Heart left ventricle (tissue), 16 donors: ENCODE measurements at regions not wholly inside any gene's neighbourhood (a gene's known extent, or its start where the extent isn't known, plus 50 kb on each side); places are given as distances from the start of the nearest gene placed in this dataset.

ENCODE experiments used
- ATAC-seq, 4 donors: fragments of 200-7000 bp; cut with Tn5 transposase; one replicate each; pipeline ENCODE4 v1.9.1; 2020 to 2022; ENCODE audit warnings: moderate library complexity in 4 of 4, mild to moderate bottlenecking in 3 of 4, moderate number of reproducible peaks in 1 of 4
- DNase-seq, 5 donors: peaks; one replicate each; pipeline ENCODE4 v3.0.0-alpha.2; 2020
- H3K27ac ChIP-seq, 12 donors: fragments of 200-600 bp; sonication (generic) in 4 of 12; one replicate each; pipeline versions ENCODE4 v1.5.0 to v1.8.0; 2016 to 2022; ENCODE audit warnings: mild to moderate bottlenecking in 2 of 12
- H3K27me3 ChIP-seq, 9 donors: fragments of 200-600 bp; sonication (generic) in 2 of 9; one replicate each; pipeline versions ENCODE4 v1.5.1 to v1.8.0; 2016 to 2022; ENCODE audit warnings: mild to moderate bottlenecking in 3 of 9
- H3K36me3 ChIP-seq, 9 donors: fragments of 200-600 bp; sonication (generic) in 2 of 9; one replicate each; pipeline versions ENCODE4 v1.5.0 to v1.8.0; 2018 to 2022; ENCODE audit warnings: mild to moderate bottlenecking in 2 of 9
- H3K4me1 ChIP-seq, 12 donors: fragments of 200-600 bp; sonication (generic) in 4 of 12; one replicate each; pipeline versions ENCODE4 v1.5.0 to v1.8.0; 2016 to 2022; ENCODE audit warnings: mild to moderate bottlenecking in 3 of 12
- H3K4me3 ChIP-seq, 12 donors: fragments of 200-600 bp; sonication (generic) in 4 of 12; one replicate each; pipeline versions ENCODE4 v1.5.0 to v1.8.0; 2017 to 2022; ENCODE audit warnings: mild to moderate bottlenecking in 9 of 12, moderate library complexity in 4 of 12
- H3K9me3 ChIP-seq, 12 donors: fragments of 200-600 bp; sonication (generic) in 4 of 12; one replicate each; pipeline versions ENCODE4 v1.5.0 to v1.8.0; 2016 to 2022; ENCODE audit warnings: mild to moderate bottlenecking in 1 of 12
- POLR2A ChIP-seq, 2 donors: fragments of 450-650 bp; IDR thresholded peaks; one replicate each; pipeline ENCODE4 v1.6.1; 2017; ENCODE audit warnings: antibody characterized with exemption in 2 of 2, mild to moderate bottlenecking in 2 of 2, moderate library complexity in 2 of 2
- WGBS, 4 donors: extraction: QIAGEN DNeasy Blood & Tissue Kit in 2 of 4; methylation state at CpG; one replicate each; pipeline versions ENCODE4 v1.1.5 to v1.1.7; 2013 to 2018; 5-methylcytosine and 5-hydroxymethylcytosine counted together
- intact Hi-C, 10 donors: fragments of 100-400 bp; cut with DNase I; formaldehyde crosslinking; loops; one replicate each; pipeline versions ENCODE4 v1.11.1 to v1.14.2; 2022
- TF ChIP-seq, protein P1 (sequence below), 12 donors: fragments of 200-600 bp; sonication (generic) in 4 of 12; IDR thresholded peaks; one replicate each; pipeline versions ENCODE4 v1.5.0 to v1.8.0; 2018 to 2022; ENCODE audit warnings: antibody characterized with exemption in 12 of 12, mild to moderate bottlenecking in 5 of 12
- donor health status: ischemic (EF 13 %, LVEDD 7.1; RV severe dilation, severe dysfunction).
- donor health status: healthy with polysubstance abuse.
- donor health status: DM: no; HTN: yes; CAD: no.
- donor health status: DM: no; HTN: no; CAD: no.
- donor health status: ischemic (EF 25% LVEDD 6.9; RV normal size, moderate dysfunction).
- donor health status: ischemic (EF 25% LVEDD 5.7; RV mildly dilated, moderate dysfunction).
- donor health status: healthy.
- donor health status: DM: yes; HTN: yes; CAD: no.
- donor health status: ischemic (EF 35%, LVEDD 5.7; RV mildly dilated, moderate dysfunction).
- donor health status: nonischemic (EF 11% LVEDD 7.7; RV severe dilation, severe dysfunction).
- donor health status: DM: yes; HTN: yes; CAD: no.
- donor health status: PGD.
- donor health status: ischemic (EF 29% LVEDD 5.4; RV normal size, mild dysfunction).
- donor health status: nonischemic (EF 23%, LVEDD 6.1; RV moderate dilation, normal function).

DNA sequence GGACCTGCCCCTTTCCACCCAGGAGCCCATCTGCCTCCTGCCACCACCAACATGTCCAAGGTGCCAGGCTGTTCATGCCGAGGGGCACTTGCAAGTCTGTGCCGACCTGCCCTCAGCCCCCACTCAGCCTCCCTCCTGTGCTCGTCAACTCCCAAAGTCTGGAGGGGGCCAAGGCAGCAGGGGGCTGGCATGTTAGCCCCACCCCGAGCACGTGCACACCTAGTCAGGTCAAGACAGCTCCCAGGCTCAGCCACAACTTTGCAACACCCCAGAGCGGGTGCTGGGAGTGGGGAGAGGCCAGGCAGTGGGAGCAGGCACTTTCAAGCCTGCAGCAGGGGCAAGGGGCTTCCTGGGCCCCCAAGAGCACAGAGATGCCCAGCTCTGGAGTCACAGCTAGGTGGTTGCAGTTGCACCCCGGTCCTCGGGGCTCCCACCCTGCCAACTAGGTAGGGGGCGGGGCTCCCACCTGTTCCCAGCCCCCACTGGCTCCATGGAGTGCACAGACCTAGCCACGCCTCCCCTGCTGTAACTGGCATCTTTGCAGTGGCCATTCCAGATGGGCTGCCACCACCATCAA is 272.5 kb downstream of the CETN3 start:
- peak in 1 of 4 donors; percentile 19 for ATAC-seq
- TF ChIP-seq, protein P1, sequence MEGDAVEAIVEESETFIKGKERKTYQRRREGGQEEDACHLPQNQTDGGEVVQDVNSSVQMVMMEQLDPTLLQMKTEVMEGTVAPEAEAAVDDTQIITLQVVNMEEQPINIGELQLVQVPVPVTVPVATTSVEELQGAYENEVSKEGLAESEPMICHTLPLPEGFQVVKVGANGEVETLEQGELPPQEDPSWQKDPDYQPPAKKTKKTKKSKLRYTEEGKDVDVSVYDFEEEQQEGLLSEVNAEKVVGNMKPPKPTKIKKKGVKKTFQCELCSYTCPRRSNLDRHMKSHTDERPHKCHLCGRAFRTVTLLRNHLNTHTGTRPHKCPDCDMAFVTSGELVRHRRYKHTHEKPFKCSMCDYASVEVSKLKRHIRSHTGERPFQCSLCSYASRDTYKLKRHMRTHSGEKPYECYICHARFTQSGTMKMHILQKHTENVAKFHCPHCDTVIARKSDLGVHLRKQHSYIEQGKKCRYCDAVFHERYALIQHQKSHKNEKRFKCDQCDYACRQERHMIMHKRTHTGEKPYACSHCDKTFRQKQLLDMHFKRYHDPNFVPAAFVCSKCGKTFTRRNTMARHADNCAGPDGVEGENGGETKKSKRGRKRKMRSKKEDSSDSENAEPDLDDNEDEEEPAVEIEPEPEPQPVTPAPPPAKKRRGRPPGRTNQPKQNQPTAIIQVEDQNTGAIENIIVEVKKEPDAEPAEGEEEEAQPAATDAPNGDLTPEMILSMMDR (IDR thresholded peaks at IDR 0.05) = no peak
- no peak for TF ChIP-seq POLR2A (IDR thresholded peaks at IDR 0.05)
- H3K9me3 ChIP-seq = peaks cover 0 to 3% (median 0%) of the 10 kb centered on the region in 12 donors
- no peaks in the 10 kb centered on the region for H3K27me3 ChIP-seq
- no peak overlapping the region for H3K27ac ChIP-seq
- no peaks in the 10 kb centered on the region for H3K36me3 ChIP-seq
- peak in 1 of 5 donors; percentile 52 for DNase-seq
- WGBS, 4 donors = 83 to 92% (median 90%) methylated on average over 8 to 10 of the region's 10 CpGs
- no peak overlapping the region for H3K4me3 ChIP-seq
- peaks cover 0 to 25% (median 5%) of the 10 kb centered on the region in 12 donors for H3K4me1 ChIP-seq
- intact Hi-C loops = no loop called here

DNA sequence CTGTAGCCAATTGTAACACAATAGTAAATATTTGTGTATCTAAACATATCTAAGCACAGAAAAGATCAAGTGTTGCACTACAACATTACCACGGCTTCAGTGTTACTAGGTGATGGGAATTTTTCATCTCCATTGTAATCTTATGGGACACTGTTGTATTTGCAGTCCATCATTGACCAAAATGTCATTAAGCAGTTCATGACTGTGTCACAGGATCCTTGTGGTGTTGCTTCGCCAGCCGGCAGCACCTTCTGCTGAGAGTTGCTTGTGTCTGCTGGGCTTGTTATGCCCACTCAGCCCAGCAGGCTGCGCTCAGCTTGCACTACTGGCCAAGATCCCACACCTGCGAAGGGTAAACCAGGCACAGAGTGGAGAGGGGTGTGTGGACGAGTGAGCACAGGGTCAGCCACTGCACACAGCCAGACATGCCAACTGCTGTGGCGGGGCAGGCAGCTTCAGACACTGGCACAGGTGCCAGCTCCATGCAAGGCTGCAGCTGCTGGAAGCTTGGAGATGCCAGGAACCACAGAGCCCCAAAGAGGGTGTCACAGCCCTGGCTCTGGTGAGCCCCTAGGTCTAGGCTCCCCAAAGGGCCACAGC is 273.7 kb downstream of the CETN3 start:
- ATAC-seq = no peak

DNA sequence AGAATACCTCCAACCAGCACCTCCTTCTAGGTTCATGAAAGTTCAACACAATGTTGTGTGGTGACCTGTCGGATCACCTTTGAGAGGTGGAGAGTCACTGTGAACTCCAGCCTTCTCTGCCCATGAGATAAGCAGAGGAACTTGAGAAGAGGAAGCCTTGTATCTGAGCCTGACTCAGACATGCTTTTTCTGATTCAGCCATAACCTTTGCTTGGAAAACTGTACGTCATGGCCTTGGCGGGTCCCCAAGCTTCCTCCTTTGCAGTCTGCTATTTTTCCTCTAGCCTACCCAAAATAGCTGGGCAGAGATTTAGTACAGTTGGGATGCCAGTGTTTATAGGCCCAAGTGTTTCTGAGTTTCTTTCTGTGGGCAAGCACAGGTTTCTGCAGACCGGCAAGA is 274.7 kb downstream of the CETN3 start:
- Histone ChIP-seq H3K27ac (peak overlapping the region in 6 of 12 donors; percentile 7 to 51 (median 29)), H3K27me3 (no peaks in the 10 kb centered on the region), H3K4me1 (peaks cover 0 to 29% (median 5%) of the 10 kb centered on the region in 12 donors), H3K36me3 (no peaks in the 10 kb centered on the region), H3K4me3 (no peak overlapping the region), H3K9me3 (peaks cover 0 to 3% (median 0%) of the 10 kb centered on the region in 12 donors)
- DNase-seq (peak; percentile 45 to 78 (median 69)), ATAC-seq (peak; percentile 58 to 95 (median 88))
- WGBS, 4 donors = 51 to 67% (median 56%) methylated on average over 4 of the region's 4 CpGs
- intact Hi-C loops = no loop called here
- TF ChIP-seq, protein P1 (IDR thresholded peaks at IDR 0.05) = no peak
- no peak for TF ChIP-seq POLR2A (IDR thresholded peaks at IDR 0.05)

More for the DNA sequence above, 273.7 kb downstream of the CETN3 start:
- whole genome bisulfite sequencing, 4 donors = 82 to 92% (median 89%) methylated on average over 4 to 7 of the region's 7 CpGs
- Histone ChIP-seq H3K4me1 (peaks cover 0 to 28% (median 5%) of the 10 kb centered on the region in 12 donors), H3K27me3 (no peaks in the 10 kb centered on the region), H3K4me3 (no peak overlapping the region), H3K27ac (peak overlapping the region in 2 of 12 donors; percentile 26 to 51), H3K9me3 (peaks cover 0 to 3% (median 0%) of the 10 kb centered on the region in 12 donors), H3K36me3 (no peaks in the 10 kb centered on the region)
- TF ChIP-seq, protein P1 (IDR thresholded peaks at IDR 0.05) = no peak
- intact Hi-C loops = no loop called here
- no peak for DNase-seq

DNA sequence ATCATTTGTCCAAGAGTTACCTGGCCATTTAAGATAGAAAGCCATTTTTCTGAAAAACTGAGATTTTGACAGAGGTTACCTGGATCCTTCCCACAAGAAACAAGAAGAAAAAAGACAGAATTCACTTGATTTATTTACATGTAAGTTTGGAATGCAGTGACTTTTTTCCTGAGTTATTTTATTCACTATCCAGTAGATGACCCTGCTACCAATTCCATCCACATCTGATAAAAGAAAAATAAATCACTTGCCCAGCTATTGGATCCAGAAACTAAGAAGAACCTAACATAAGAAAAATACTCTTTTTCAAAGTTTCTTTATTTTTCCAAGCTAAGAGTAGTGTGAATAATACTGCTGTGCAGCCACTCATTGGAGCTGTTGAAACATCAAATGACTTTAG is 275.2 kb downstream of the CETN3 start:
- H3K4me1 ChIP-seq = peaks cover 0 to 29% (median 5%) of the 10 kb centered on the region in 12 donors
- no peaks in the 10 kb centered on the region for H3K27me3 ChIP-seq
- DNase-seq = no peak
- H3K9me3 ChIP-seq = no peaks in the 10 kb centered on the region
- no peak for ATAC-seq
- H3K4me3 ChIP-seq = no peak overlapping the region
- intact Hi-C loops = no loop called here
- TF ChIP-seq, protein P1 (IDR thresholded peaks at IDR 0.05) = no peak
- no peak for TF ChIP-seq POLR2A (IDR thresholded peaks at IDR 0.05)
- H3K36me3 ChIP-seq = no peaks in the 10 kb centered on the region
- H3K27ac ChIP-seq = peak overlapping the region in 5 of 12 donors; percentile 7 to 51 (median 30)
